ENCODE measurements at regions not wholly inside any gene's neighbourhood (a gene's known extent, or its start where the extent isn't known, plus 50 kb on each side); places are given as distances from the start of the nearest gene placed in this dataset.

- no peak for DNase-seq
- no peak for TF ChIP-seq POLR2A (IDR thresholded peaks at IDR 0.05)
- TF ChIP-seq, protein P1, sequence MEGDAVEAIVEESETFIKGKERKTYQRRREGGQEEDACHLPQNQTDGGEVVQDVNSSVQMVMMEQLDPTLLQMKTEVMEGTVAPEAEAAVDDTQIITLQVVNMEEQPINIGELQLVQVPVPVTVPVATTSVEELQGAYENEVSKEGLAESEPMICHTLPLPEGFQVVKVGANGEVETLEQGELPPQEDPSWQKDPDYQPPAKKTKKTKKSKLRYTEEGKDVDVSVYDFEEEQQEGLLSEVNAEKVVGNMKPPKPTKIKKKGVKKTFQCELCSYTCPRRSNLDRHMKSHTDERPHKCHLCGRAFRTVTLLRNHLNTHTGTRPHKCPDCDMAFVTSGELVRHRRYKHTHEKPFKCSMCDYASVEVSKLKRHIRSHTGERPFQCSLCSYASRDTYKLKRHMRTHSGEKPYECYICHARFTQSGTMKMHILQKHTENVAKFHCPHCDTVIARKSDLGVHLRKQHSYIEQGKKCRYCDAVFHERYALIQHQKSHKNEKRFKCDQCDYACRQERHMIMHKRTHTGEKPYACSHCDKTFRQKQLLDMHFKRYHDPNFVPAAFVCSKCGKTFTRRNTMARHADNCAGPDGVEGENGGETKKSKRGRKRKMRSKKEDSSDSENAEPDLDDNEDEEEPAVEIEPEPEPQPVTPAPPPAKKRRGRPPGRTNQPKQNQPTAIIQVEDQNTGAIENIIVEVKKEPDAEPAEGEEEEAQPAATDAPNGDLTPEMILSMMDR (IDR thresholded peaks at IDR 0.05): no peak
- peak overlapping the region in 2 of 4 donors; percentile 72 to 81 for H3K27ac ChIP-seq
- no peaks in the 10 kb centered on the region for H3K36me3 ChIP-seq
- no peaks in the 10 kb centered on the region for H3K27me3 ChIP-seq
- no peak overlapping the region for H3K4me3 ChIP-seq
- no peaks in the 10 kb centered on the region for H3K9me3 ChIP-seq
- H3K4me1 ChIP-seq: peaks cover 0 to 15% (median 0%) of the 10 kb centered on the region in 4 donors
Observed at GRCh38 chr4:38572793-38573192, 91.2 kb upstream of the KLF3 start.

GRCh38 chr4:38574559-38575333 lies 89.3 kb upstream of the KLF3 start:
- peak overlapping the region in 2 of 4 donors; percentile 11 to 50 for H3K27ac ChIP-seq
- TF ChIP-seq, protein P1 (IDR thresholded peaks at IDR 0.05): no peak
- TF ChIP-seq POLR2A (IDR thresholded peaks at IDR 0.05): no peak
- no peaks in the 10 kb centered on the region for H3K27me3 ChIP-seq
- peak in 2 of 3 donors; percentile 55 to 67 for DNase-seq
- no peaks in the 10 kb centered on the region for H3K36me3 ChIP-seq
- H3K9me3 ChIP-seq: no peaks in the 10 kb centered on the region
- H3K4me3 ChIP-seq: no peak overlapping the region
- peaks cover 0 to 15% (median 0%) of the 10 kb centered on the region in 4 donors for H3K4me1 ChIP-seq

- TF ChIP-seq, protein P1 (IDR thresholded peaks at IDR 0.05): no peak
- no peak for TF ChIP-seq POLR2A (IDR thresholded peaks at IDR 0.05)
- Histone ChIP-seq H3K4me1 (peaks cover 0 to 19% (median 0%) of the 10 kb centered on the region in 4 donors), H3K27ac (no peak overlapping the region), H3K4me3 (no peak overlapping the region), H3K36me3 (no peaks in the 10 kb centered on the region), H3K27me3 (no peaks in the 10 kb centered on the region), H3K9me3 (no peaks in the 10 kb centered on the region)
- no peak for DNase-seq
Observed at GRCh38 chr4:38576767-38577166, 87.2 kb upstream of the KLF3 start.

DNA sequence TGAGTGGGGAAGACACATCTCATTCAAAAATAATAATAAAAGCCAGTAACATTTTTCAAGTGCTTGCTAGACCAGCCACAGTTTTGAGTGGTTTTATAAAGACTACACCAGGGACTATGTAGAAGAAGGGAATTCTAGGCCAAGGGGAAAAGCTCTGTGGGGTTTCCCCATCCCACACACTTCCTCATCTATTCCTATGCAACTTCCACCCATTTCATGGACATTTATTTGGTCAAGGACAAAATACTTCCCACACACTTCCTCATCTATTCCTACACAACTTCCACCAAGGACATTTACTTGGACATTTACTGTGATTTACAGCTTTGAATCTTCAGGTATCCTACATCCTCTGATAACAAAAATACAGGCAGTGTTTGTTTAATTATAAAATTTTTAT lies 86.5 kb upstream of the KLF3 start:
- Histone ChIP-seq H3K36me3 (no peaks in the 10 kb centered on the region), H3K4me3 (no peak overlapping the region), H3K27me3 (no peaks in the 10 kb centered on the region), H3K4me1 (peaks cover 0 to 24% (median 0%) of the 10 kb centered on the region in 4 donors), H3K9me3 (no peaks in the 10 kb centered on the region), H3K27ac (no peak overlapping the region)
- DNase-seq: no peak
- no peak for TF ChIP-seq POLR2A (IDR thresholded peaks at IDR 0.05)
- TF ChIP-seq, protein P1 (IDR thresholded peaks at IDR 0.05): no peak

- no peak overlapping the region for H3K4me3 ChIP-seq
- peaks cover 0 to 16% (median 0%) of the 10 kb centered on the region in 4 donors for H3K4me1 ChIP-seq
- TF ChIP-seq, protein P1 (IDR thresholded peaks at IDR 0.05): no peak
- TF ChIP-seq POLR2A (IDR thresholded peaks at IDR 0.05): no peak
- H3K27ac ChIP-seq: no peak overlapping the region
- DNase-seq: no peak
- no peaks in the 10 kb centered on the region for H3K36me3 ChIP-seq
- H3K9me3 ChIP-seq: no peaks in the 10 kb centered on the region
- no peaks in the 10 kb centered on the region for H3K27me3 ChIP-seq
Observed at GRCh38 chr4:38581426-38582106, 82.4 kb upstream of the KLF3 start.

All from Peyer's patch (tissue), 4 donors.